Muscle of leg (tissue), 3 donors: ENCODE measurements at regions not wholly inside any gene's neighbourhood (a gene's known extent, or its start where the extent isn't known, plus 50 kb on each side); places are given as distances from the start of the nearest gene placed in this dataset.
A peak's percentile ranks its signal among the peaks of the same experiment; 100 is the strongest.

ENCODE experiments used
- DNase-seq: peaks from one replicate; pipeline ENCODE4 v3.0.0; 2013
- H3K27ac ChIP-seq: one replicate; pipeline ENCODE4 v1.5.1; 2013; ENCODE audit warnings: mild to moderate bottlenecking, low read length, control low read depth
- H3K27me3 ChIP-seq: one replicate; pipeline ENCODE4 v1.6.1; 2013; ENCODE audit warnings: low read length; ENCODE audit not compliant: control insufficient read depth, insufficient read depth
- H3K36me3 ChIP-seq: one replicate; pipeline ENCODE4 v1.6.1; 2013; ENCODE audit warnings: low read length; ENCODE audit not compliant: control insufficient read depth, insufficient read depth
- H3K4me1 ChIP-seq: one replicate; pipeline ENCODE4 v1.6.1; 2013; ENCODE audit warnings: low read length; ENCODE audit not compliant: control insufficient read depth, insufficient read depth
- H3K4me3 ChIP-seq: one replicate; pipeline ENCODE4 v1.5.1; 2013; ENCODE audit warnings: low read length, control low read depth
- H3K9me3 ChIP-seq: replicated peaks from 2 replicates; pipeline ENCODE4 v1.6.1; 2013; ENCODE audit warnings: low read depth, low read length; ENCODE audit not compliant: control insufficient read depth
- WGBS: methylation state at CpG from one replicate; pipeline ENCODE4 v1.1.5; 2013; ENCODE audit warnings: missing lambda C conversion rate; ENCODE audit not compliant: insufficient coverage; 5-methylcytosine and 5-hydroxymethylcytosine counted together

GRCh38 chr2:18180031-18180610 is 301.7 kb downstream of the KCNS3 start:
- DNase-seq = no peak
- H3K9me3 ChIP-seq = no peaks in the 10 kb centered on the region
- H3K27me3 ChIP-seq = no peaks in the 10 kb centered on the region
- no peak overlapping the region for H3K4me3 ChIP-seq
- no peak overlapping the region for H3K27ac ChIP-seq
- no CpG with 5 or more reads among the region's 3 CpGs for WGBS
- H3K4me1 ChIP-seq = no peaks in the 10 kb centered on the region
- no peaks in the 10 kb centered on the region for H3K36me3 ChIP-seq

GRCh38 chr2:18178736-18179349 is 300.4 kb downstream of the KCNS3 start:
- no peak overlapping the region for H3K27ac ChIP-seq
- DNase-seq = peak; percentile 30
- no peaks in the 10 kb centered on the region for H3K4me1 ChIP-seq
- no peaks in the 10 kb centered on the region for H3K27me3 ChIP-seq
- WGBS = no CpG with 5 or more reads among the region's 1 CpG
- H3K36me3 ChIP-seq = no peaks in the 10 kb centered on the region
- H3K4me3 ChIP-seq = no peak overlapping the region
- no peaks in the 10 kb centered on the region for H3K9me3 ChIP-seq

GRCh38 chr2:18176679-18177215 is 298.3 kb downstream of the KCNS3 start:
- no peaks in the 10 kb centered on the region for H3K27me3 ChIP-seq
- no peak for DNase-seq
- no peaks in the 10 kb centered on the region for H3K4me1 ChIP-seq
- H3K36me3 ChIP-seq = no peaks in the 10 kb centered on the region
- no peak overlapping the region for H3K4me3 ChIP-seq
- no CpG with 5 or more reads among the region's 2 CpGs for WGBS
- no peak overlapping the region for H3K27ac ChIP-seq
- no peaks in the 10 kb centered on the region for H3K9me3 ChIP-seq

GRCh38 chr2:18172607-18173006 is 294.1 kb downstream of the KCNS3 start:
- H3K4me3 ChIP-seq = no peak overlapping the region
- no peaks in the 10 kb centered on the region for H3K27me3 ChIP-seq
- no peaks in the 10 kb centered on the region for H3K9me3 ChIP-seq
- whole genome bisulfite sequencing = 88% methylated on average over 2 of the region's 2 CpGs
- no peak overlapping the region for H3K27ac ChIP-seq
- H3K36me3 ChIP-seq = no peaks in the 10 kb centered on the region
- DNase-seq = no peak
- H3K4me1 ChIP-seq = no peaks in the 10 kb centered on the region

GRCh38 chr2:18171191-18172139 is 293.0 kb downstream of the KCNS3 start:
- Histone ChIP-seq H3K36me3 (no peaks in the 10 kb centered on the region), H3K4me3 (no peak overlapping the region), H3K27me3 (no peaks in the 10 kb centered on the region), H3K4me1 (no peaks in the 10 kb centered on the region), H3K27ac (no peak overlapping the region), H3K9me3 (no peaks in the 10 kb centered on the region)
- 92% methylated on average over 2 of the region's 7 CpGs for WGBS
- no peak for DNase-seq

GRCh38 chr2:18170642-18171041 is 292.2 kb downstream of the KCNS3 start:
- Histone ChIP-seq H3K4me1 (no peaks in the 10 kb centered on the region), H3K36me3 (no peaks in the 10 kb centered on the region), H3K27me3 (no peaks in the 10 kb centered on the region), H3K4me3 (no peak overlapping the region), H3K9me3 (no peaks in the 10 kb centered on the region), H3K27ac (no peak overlapping the region)
- WGBS = no CpG with 5 or more reads among the region's 1 CpG
- no peak for DNase-seq

GRCh38 chr2:18169893-18170175 is 291.4 kb downstream of the KCNS3 start:
- Histone ChIP-seq H3K4me1 (no peaks in the 10 kb centered on the region), H3K4me3 (no peak overlapping the region), H3K36me3 (no peaks in the 10 kb centered on the region), H3K9me3 (no peaks in the 10 kb centered on the region), H3K27ac (no peak overlapping the region), H3K27me3 (no peaks in the 10 kb centered on the region)
- DNase-seq = no peak
- no CpG with 5 or more reads among the region's 1 CpG for WGBS

- no peak for DNase-seq
- H3K27ac ChIP-seq = no peak overlapping the region
- H3K27me3 ChIP-seq = no peaks in the 10 kb centered on the region
- no peaks in the 10 kb centered on the region for H3K9me3 ChIP-seq
- no peak overlapping the region for H3K4me3 ChIP-seq
- 71% methylated on average over 2 of the region's 5 CpGs for WGBS
- H3K4me1 ChIP-seq = no peaks in the 10 kb centered on the region
- no peaks in the 10 kb centered on the region for H3K36me3 ChIP-seq
Observed at GRCh38 chr2:18169121-18169892, 290.8 kb downstream of the KCNS3 start.

- WGBS = 86% methylated on average over 6 of the region's 8 CpGs
- no peak overlapping the region for H3K27ac ChIP-seq
- H3K27me3 ChIP-seq = no peaks in the 10 kb centered on the region
- H3K9me3 ChIP-seq = no peaks in the 10 kb centered on the region
- H3K36me3 ChIP-seq = no peaks in the 10 kb centered on the region
- no peaks in the 10 kb centered on the region for H3K4me1 ChIP-seq
- DNase-seq = no peak
- no peak overlapping the region for H3K4me3 ChIP-seq
Observed at GRCh38 chr2:18167871-18168270, 289.4 kb downstream of the KCNS3 start.

GRCh38 chr2:18161681-18162080 is 283.2 kb downstream of the KCNS3 start:
- H3K27me3 ChIP-seq = no peaks in the 10 kb centered on the region
- H3K36me3 ChIP-seq = no peaks in the 10 kb centered on the region
- H3K4me1 ChIP-seq = peaks cover 8% of the 10 kb centered on the region
- no peak overlapping the region for H3K27ac ChIP-seq
- H3K4me3 ChIP-seq = no peak overlapping the region
- DNase-seq = no peak
- H3K9me3 ChIP-seq = no peaks in the 10 kb centered on the region
- 86% methylated on average over 1 of the region's 5 CpGs for WGBS
